CMK (cell line): ENCODE measurements at regions not wholly inside any gene's neighbourhood (a gene's known extent, or its start where the extent isn't known, plus 50 kb on each side); places are given as distances from the start of the nearest gene placed in this dataset.

ENCODE experiments used
- DNase-seq: peaks from one replicate; pipeline ENCODE4 v3.0.0-alpha.2; 2010; ENCODE audit warnings: low read depth

GRCh38 chr7:155918720-155919390, 106.6 kb upstream of the SHH start:
- no peak for DNase-seq

DNA sequence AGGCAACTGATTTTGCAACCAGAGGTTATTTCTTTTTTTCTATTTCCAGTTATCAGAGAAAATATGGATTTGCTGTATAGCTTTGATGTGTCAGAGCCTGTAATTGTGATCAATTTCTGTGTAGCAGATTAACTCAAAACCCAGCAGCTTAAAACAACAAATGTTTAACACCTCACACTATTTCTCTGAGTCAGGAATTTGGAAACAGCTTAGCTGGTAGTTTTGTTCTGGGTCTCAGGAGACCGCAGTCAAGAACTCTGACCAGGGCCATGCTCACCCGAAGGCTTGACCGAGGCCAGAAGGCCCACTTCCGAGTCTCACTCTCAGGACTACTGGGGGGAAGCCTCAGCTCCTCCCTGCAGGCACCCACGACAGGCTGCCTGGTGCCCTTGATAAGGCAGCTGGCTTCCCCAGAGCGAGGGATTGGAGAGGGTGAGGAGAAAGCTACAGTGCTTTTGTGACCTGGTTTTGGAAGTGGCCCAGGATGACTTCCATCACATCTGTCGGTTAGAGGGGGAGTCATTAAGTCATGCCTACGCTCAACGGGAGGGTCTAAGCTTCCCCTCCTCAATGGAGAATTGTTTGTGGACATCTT, 105.7 kb upstream of the SHH start:
- DNase-seq, result peak; percentile 15

DNA sequence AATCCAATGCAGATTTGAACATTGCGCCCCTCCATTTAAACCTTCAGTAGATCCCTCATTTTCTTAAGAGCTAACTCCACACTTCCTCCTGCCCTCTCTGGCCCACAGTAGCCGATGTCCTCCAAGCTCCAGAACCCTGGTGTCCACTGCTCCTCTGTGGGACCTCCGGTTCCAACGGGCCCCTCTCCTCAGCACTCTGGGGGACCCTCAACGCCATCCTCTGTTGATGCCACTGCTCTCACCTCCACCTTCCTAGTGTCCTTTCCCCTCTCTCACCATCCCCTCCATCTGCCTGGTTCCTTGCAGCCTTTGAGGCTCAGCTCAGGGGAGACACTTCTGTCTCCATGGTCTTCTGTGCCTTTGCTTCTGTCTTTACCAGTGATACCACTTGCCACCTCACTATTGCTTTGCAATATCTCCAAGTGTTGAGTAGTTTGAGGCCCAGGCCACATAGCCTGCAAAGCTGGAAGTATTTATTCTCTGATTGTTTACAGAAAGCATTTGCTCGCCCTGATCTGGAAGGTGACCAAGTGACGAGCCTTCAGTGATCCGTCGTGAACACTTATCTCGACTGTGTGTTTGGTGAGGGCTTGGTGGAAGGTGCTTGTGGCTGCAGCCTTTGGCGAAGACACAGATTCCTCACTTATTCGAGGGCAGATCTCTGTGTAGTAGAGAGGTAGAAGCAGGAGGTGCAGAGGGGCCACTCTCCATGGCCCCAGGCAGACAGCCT, 104.8 kb upstream of the SHH start:
- DNase-seq, result no peak

GRCh38 chr7:155914341-155914740, 102.1 kb upstream of the SHH start:
- DNase-seq, result no peak

- no peak for DNase-seq
Observed at GRCh38 chr7:155913719-155914118, 101.5 kb upstream of the SHH start.

DNA sequence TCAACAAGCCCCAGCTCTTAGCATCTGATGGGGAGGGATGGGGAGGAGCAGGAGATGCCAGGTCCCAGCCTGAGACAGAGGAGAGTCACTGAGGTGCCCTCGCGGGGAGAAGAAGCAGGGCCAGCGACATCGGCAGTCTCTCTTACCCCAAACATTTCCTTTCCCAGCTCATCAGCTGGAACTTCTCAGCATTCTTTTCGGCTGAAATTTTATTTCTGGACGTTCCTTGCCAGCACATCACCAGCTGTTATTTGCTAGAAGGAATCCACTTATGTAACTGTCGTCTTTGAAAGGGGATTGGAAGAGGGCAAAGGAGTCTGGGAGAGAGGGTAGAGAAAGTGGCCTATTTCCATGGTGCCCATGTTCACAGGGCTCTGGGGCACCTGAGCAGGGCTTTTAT, 101.0 kb upstream of the SHH start:
- no peak for DNase-seq

DNA sequence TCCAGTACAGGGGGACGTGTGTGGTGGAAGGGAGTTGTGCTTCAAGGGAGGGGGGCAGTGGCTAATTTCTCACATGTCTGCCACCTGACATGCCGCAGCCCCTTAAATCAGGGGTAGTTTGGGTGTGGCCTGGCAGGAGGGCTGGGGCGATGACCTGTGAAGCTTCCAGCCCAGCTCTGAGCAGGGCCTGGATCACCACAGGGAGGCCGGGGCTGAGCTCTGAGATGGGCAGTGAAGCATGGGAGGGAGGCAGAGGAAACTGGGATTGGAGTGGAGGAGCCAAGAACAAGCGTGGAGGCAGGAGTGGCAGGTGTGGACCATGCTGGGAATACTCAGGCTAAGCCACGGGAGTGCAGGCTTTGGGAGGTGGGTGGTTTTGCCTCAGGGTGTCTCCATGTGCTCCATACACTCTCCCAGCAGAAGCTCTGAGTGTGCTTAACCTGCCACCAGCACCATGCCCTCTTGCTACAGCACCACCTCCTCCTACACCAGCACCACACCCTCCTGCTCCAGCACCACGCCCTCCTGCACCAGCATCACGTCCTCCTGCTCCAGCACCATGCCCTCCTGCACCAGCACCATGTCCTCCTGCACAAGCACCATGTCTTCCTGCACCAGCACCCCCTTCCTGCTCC, 99.3 kb upstream of the SHH start:
- no peak for DNase-seq

DNA sequence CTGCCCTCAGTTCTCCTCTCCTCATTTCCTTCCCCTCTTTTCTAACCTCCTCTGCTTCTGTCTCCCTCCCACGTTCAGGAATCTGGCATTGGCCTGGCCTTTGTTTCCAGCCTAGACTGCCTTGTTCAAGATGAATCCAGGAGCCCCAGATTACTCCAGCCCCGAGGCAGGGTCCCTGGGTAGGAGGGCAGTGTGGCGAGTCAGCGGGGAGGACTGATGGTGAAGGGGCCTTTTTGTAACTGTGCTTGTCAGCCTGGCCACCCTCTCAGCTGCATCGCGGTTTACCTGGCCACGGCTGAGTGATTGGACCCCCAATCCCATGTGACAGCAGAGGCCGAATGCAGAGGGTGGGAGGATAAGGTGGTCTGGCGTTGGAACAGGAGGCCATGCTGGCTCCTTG, 96.1 kb upstream of the SHH start:
- DNase-seq, result no peak

- DNase-seq, result no peak
Observed at GRCh38 chr7:155907450-155908200, 95.4 kb upstream of the SHH start.

DNA sequence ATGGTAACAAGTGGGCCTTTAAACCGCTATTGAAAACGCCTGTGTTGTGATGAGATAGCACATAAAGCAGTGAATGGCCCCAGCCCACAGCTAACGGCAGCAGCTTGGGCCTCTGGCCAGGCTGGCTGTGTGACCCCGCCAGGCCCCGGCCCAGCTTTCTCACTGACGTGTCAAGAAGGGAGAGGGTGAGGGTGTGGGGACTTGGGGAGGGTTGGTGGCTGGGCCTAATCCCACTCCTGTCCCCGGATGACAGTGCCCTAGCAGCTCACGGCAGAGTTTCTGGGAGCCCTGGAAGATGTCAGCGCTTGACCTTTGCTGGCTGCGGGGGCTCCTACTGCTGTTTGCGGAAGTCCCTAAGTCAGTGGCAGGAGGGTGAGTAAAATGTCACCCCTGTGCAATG, 88.9 kb upstream of the SHH start:
- no peak for DNase-seq

DNA sequence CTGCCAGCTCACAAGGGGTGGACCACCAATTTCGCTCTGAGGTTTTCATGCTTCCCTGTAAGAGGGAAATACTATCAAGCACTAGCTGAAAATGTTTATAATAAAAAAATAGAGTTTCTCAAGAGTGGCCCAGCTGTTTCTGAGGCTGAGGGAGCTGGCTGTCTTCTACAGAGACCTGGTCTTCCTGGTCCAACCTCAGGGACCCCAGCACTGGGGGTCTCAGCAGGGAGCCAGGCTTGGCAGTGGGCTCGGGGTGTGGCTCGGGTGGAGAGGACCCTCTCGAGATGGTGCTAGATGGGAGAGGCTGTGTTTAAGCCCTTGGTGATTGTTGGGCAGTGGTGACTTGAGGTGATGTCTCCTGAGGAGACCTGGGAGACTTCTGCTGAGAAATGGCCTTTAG, 87.3 kb upstream of the SHH start:
- DNase-seq, result no peak

GRCh38 chr7:155897758-155898386, 85.6 kb upstream of the SHH start:
- DNase-seq, result no peak

DNA sequence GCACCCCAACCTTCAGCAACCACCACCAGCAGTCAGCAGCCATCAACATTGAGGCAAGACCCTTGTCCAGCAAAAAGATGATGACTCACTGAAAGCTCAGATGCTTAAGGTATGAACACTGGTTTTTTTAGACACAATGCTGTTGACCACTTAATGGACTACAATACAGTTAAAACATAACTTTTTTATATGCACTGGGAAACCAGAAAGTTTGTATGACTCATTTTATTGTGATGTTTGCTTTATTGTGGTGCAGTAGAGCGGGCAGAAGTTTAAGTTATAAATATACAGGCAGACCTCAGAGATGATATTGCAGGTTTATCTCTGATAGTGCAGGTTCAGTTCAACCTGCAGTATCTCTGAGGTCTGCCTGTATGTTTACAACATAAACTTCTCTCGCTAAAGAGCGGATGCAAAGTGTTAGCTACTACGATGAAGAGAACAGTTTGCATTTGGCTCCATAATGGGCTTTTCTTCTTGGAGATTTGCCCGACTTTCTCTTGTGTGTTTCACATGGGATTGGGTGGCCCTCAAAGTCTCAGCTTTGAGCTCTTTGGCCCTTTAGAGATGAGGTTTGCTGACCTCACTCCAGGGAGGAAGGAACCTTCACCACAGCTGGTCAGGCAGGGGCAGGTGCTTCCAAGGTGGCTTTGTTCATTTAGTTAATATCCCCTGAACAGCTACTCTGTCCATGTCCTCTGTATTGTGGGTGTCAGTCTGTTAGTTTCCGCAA, 84.4 kb upstream of the SHH start:
- no peak for DNase-seq

GRCh38 chr7:155893664-155894063, 81.4 kb upstream of the SHH start:
- DNase-seq, result no peak

DNA sequence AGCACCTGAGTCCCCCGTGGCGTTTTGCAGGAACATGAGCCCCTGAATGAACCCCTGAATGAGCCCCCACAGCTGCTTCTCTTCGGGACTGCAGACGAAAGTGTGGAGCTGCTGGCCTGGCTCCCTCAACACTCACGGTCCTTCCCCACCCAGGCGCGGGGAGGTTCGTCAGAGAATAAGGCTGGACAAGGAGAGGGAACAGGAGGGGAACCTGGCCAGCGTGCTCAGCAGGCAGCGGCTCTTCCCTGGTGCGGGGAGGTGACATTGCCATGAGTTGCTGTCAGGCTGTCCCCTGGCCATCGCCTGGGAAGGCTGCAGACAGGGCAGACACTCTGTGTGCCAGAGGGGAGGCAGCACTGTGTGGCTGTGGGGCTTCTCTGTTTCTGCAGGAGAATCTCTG, 80.9 kb upstream of the SHH start:
- DNase-seq, result no peak

GRCh38 chr7:155889636-155890511, 77.6 kb upstream of the SHH start:
- DNase-seq, result no peak

DNA sequence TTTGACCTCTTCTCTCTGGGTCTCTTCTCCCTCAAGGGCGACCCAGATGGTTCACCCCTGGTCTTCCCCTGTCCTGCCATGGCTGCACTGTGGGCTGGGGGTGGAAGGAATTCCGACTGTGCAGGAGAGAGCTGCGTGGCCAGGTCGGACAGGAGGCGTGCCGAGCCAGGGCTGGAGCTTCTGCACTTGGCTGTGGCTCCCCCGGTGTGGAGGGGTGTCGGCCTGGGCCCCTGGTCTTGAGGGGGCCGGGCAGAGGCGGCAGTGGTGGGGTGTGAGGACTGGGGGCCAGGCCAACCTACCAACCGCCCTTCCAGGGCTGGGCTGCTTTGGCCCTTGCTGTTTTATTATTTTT, 74.9 kb upstream of the SHH start:
- no peak for DNase-seq

- no peak for DNase-seq
Observed at GRCh38 chr7:155886391-155887173, 74.3 kb upstream of the SHH start.
